Naive thymus-derived CD4-positive, alpha-beta T cell (primary cell): ENCODE measurements at regions not wholly inside any gene's neighbourhood (a gene's known extent, or its start where the extent isn't known, plus 50 kb on each side); places are given as distances from the start of the nearest gene placed in this dataset.

ENCODE experiments used
- ATAC-seq: fragments of 150-1000 bp; cut with Tn5 transposase; 2 replicates; pipeline ENCODE4 v1.10.0; 2021; ENCODE audit warnings: mild to moderate bottlenecking, moderate library complexity
- CTCF ChIA-PET: fragments of 350-600 bp; sonication (Branson Sonifier 250); formaldehyde crosslinking; loops from one replicate; lab custom pipeline; 2021; ENCODE audit warnings: antibody characterized with exemption; lab: Charles Lee
- POLR2A ChIA-PET: fragments of 350-600 bp; sonication (Branson Sonifier 250); formaldehyde crosslinking; loops from one replicate; lab custom pipeline; 2021; ENCODE audit warnings: antibody characterized with exemption, inconsistent platforms; lab: Charles Lee
- DNase-seq, 9 donors: peaks; one replicate each; pipeline versions ENCODE4 v3.0.0 to v3.0.0-alpha.2; 2020 to 2022; ENCODE audit warnings: mixed read lengths in 1 of 9
- H3K27ac ChIP-seq: one replicate; pipeline ENCODE4 v1.7.0; 2013; ENCODE audit warnings: mild to moderate bottlenecking, low read depth, low read length, moderate library complexity
- H3K27me3 ChIP-seq, 2 donors: one replicate each; pipeline ENCODE4 v1.7.0; 2013; ENCODE audit warnings: low read length in 2 of 2, mild to moderate bottlenecking in 2 of 2, moderate library complexity in 2 of 2; ENCODE audit not compliant: control insufficient read depth in 2 of 2, insufficient read depth in 2 of 2
- H3K36me3 ChIP-seq, 3 experiments: 1 replicate in 2 of 3; 2 replicates in 1 of 3; pipeline ENCODE4 v1.7.0; 2013; ENCODE audit warnings: low read length in 3 of 3, mild to moderate bottlenecking in 3 of 3, moderate library complexity in 1 of 3; ENCODE audit not compliant: insufficient read depth in 3 of 3, control insufficient read depth in 2 of 3
- H3K4me1 ChIP-seq, 2 donors: one replicate each; pipeline ENCODE4 v1.7.0; 2013; ENCODE audit warnings: low read length in 2 of 2, mild to moderate bottlenecking in 2 of 2, moderate library complexity in 1 of 2; ENCODE audit not compliant: control insufficient read depth in 2 of 2, insufficient read depth in 2 of 2
- H3K4me3 ChIP-seq: 2 replicates; pipeline ENCODE4 v1.7.0; 2013; ENCODE audit warnings: mild to moderate bottlenecking, low read length
- H3K9me3 ChIP-seq, 3 experiments: 1 replicate in 2 of 3; 2 replicates in 1 of 3; pipeline ENCODE4 v1.7.0; 2013; ENCODE audit warnings: low read length in 3 of 3; ENCODE audit not compliant: control insufficient read depth in 2 of 3
- H3K27ac Mint-ChIP-seq, 9 donors: one replicate each; pipeline ENCODE4 v1.8.0; 2020 to 2022; ENCODE audit warnings: mixed read lengths in 9 of 9, mild to moderate bottlenecking in 8 of 9, moderate library complexity in 5 of 9, inconsistent platforms in 2 of 9
- H3K27me3 Mint-ChIP-seq, 5 donors: one replicate each; pipeline ENCODE4 v1.8.0; 2021 to 2022; ENCODE audit warnings: mixed read lengths in 5 of 5, mild to moderate bottlenecking in 1 of 5
- H3K36me3 Mint-ChIP-seq, 5 donors: one replicate each; pipeline ENCODE4 v1.8.0; 2020 to 2022; ENCODE audit warnings: mixed read lengths in 5 of 5, mild to moderate bottlenecking in 3 of 5, inconsistent platforms in 1 of 5
- H3K4me1 Mint-ChIP-seq, 7 donors: one replicate each; pipeline ENCODE4 v1.8.0; 2020 to 2022; ENCODE audit warnings: mixed read lengths in 7 of 7, mild to moderate bottlenecking in 3 of 7, inconsistent platforms in 1 of 7
- H3K4me3 Mint-ChIP-seq, 10 donors: one replicate each; pipeline ENCODE4 v1.8.0; 2020 to 2022; ENCODE audit warnings: mild to moderate bottlenecking in 10 of 10, mixed read lengths in 10 of 10, moderate library complexity in 6 of 10, inconsistent platforms in 2 of 10
- H3K9me3 Mint-ChIP-seq, 11 donors: one replicate each; pipeline ENCODE4 v1.8.0; 2020 to 2022; ENCODE audit warnings: mixed read lengths in 11 of 11, mild to moderate bottlenecking in 4 of 11, inconsistent platforms in 1 of 11, moderate library complexity in 1 of 11
- intact Hi-C, 2 donors: fragments of 100-400 bp; cut with micrococcal nuclease; formaldehyde crosslinking; loops; one replicate each; pipeline ENCODE4 v1.15.1; 2023

GRCh38 chr1:81420760-81421159 lies 380.0 kb upstream of the ADGRL2 start:
- intact Hi-C loops, result no loop called here
- no peak for ATAC-seq
- no peaks in the 10 kb centered on the region for H3K27me3 ChIP-seq
- H3K4me3 Mint-ChIP-seq, result no peak overlapping the region
- H3K9me3 Mint-ChIP-seq, result peaks cover 0 to 2% (median 0%) of the 10 kb centered on the region in 11 donors
- no peaks in the 10 kb centered on the region for H3K4me1 ChIP-seq
- H3K9me3 ChIP-seq, result no peaks in the 10 kb centered on the region
- H3K36me3 ChIP-seq, result no peaks in the 10 kb centered on the region
- H3K4me1 Mint-ChIP-seq, result no peaks in the 10 kb centered on the region
- H3K36me3 Mint-ChIP-seq, result no peaks in the 10 kb centered on the region
- no peaks in the 10 kb centered on the region for H3K27me3 Mint-ChIP-seq
- H3K4me3 ChIP-seq, result no peak overlapping the region
- H3K27ac ChIP-seq, result no peak overlapping the region
- no peak overlapping the region for H3K27ac Mint-ChIP-seq
- no peak for DNase-seq
- POLR2A ChIA-PET, result no interaction called here
- CTCF ChIA-PET, result no interaction called here

GRCh38 chr1:81414488-81415015 lies 386.2 kb upstream of the ADGRL2 start:
- no peaks in the 10 kb centered on the region for H3K9me3 ChIP-seq
- Mint-ChIP-seq H3K9me3 (no peaks in the 10 kb centered on the region), H3K4me1 (no peaks in the 10 kb centered on the region), H3K27ac (no peak overlapping the region), H3K27me3 (no peaks in the 10 kb centered on the region), H3K36me3 (no peaks in the 10 kb centered on the region), H3K4me3 (no peak overlapping the region)
- ATAC-seq (peak; percentile 54), DNase-seq (peak in 1 of 9 donors; percentile 21)
- intact Hi-C loops, result no loop called here
- H3K4me1 ChIP-seq, result no peaks in the 10 kb centered on the region
- no peak overlapping the region for H3K27ac ChIP-seq
- H3K27me3 ChIP-seq, result no peaks in the 10 kb centered on the region
- no peak overlapping the region for H3K4me3 ChIP-seq
- H3K36me3 ChIP-seq, result no peaks in the 10 kb centered on the region
- CTCF ChIA-PET, result no interaction called here
- POLR2A ChIA-PET, result no interaction called here

- POLR2A ChIA-PET, result no interaction called here
- H3K4me1 Mint-ChIP-seq, result no peaks in the 10 kb centered on the region
- Histone ChIP-seq H3K4me3 (no peak overlapping the region), H3K27ac (no peak overlapping the region), H3K27me3 (no peaks in the 10 kb centered on the region), H3K9me3 (no peaks in the 10 kb centered on the region), H3K4me1 (no peaks in the 10 kb centered on the region), H3K36me3 (no peaks in the 10 kb centered on the region)
- DNase-seq, result no peak
- CTCF ChIA-PET, result no interaction called here
- H3K9me3 Mint-ChIP-seq, result no peaks in the 10 kb centered on the region
- no peaks in the 10 kb centered on the region for H3K36me3 Mint-ChIP-seq
- intact Hi-C loops, result no loop called here
- H3K4me3 Mint-ChIP-seq, result no peak overlapping the region
- no peak for ATAC-seq
- no peak overlapping the region for H3K27ac Mint-ChIP-seq
- H3K27me3 Mint-ChIP-seq, result no peaks in the 10 kb centered on the region
Measured at GRCh38 chr1:81412954-81413353, 387.8 kb upstream of the ADGRL2 start.

- H3K4me3 ChIP-seq, result no peak overlapping the region
- no peak overlapping the region for H3K27ac ChIP-seq
- H3K9me3 ChIP-seq, result no peaks in the 10 kb centered on the region
- no peaks in the 10 kb centered on the region for H3K36me3 ChIP-seq
- H3K9me3 Mint-ChIP-seq, result peaks cover 0 to 6% (median 0%) of the 10 kb centered on the region in 11 donors
- ChIA-PET CTCF (no interaction called here), POLR2A (no interaction called here)
- no peak overlapping the region for H3K27ac Mint-ChIP-seq
- no peaks in the 10 kb centered on the region for H3K27me3 ChIP-seq
- no peak for DNase-seq
- no peaks in the 10 kb centered on the region for H3K4me1 ChIP-seq
- peaks cover 0 to 5% (median 0%) of the 10 kb centered on the region in 7 donors for H3K4me1 Mint-ChIP-seq
- no peak for ATAC-seq
- intact Hi-C loops, result no loop called here
- H3K27me3 Mint-ChIP-seq, result no peaks in the 10 kb centered on the region
- no peak overlapping the region for H3K4me3 Mint-ChIP-seq
- H3K36me3 Mint-ChIP-seq, result no peaks in the 10 kb centered on the region
Measured at GRCh38 chr1:81410941-81411340, 389.8 kb upstream of the ADGRL2 start.

- Mint-ChIP-seq H3K27ac (no peak overlapping the region), H3K4me1 (peaks cover 0 to 5% (median 0%) of the 10 kb centered on the region in 7 donors), H3K27me3 (no peaks in the 10 kb centered on the region), H3K4me3 (no peak overlapping the region), H3K36me3 (no peaks in the 10 kb centered on the region), H3K9me3 (peaks cover 0 to 6% (median 0%) of the 10 kb centered on the region in 11 donors)
- H3K36me3 ChIP-seq, result no peaks in the 10 kb centered on the region
- CTCF ChIA-PET, result no interaction called here
- no peaks in the 10 kb centered on the region for H3K9me3 ChIP-seq
- no peaks in the 10 kb centered on the region for H3K4me1 ChIP-seq
- no peak for ATAC-seq
- intact Hi-C loops, result no loop called here
- DNase-seq, result no peak
- no peak overlapping the region for H3K27ac ChIP-seq
- H3K27me3 ChIP-seq, result no peaks in the 10 kb centered on the region
- no peak overlapping the region for H3K4me3 ChIP-seq
- POLR2A ChIA-PET, result no interaction called here
Measured at GRCh38 chr1:81410351-81410750, 390.4 kb upstream of the ADGRL2 start.

- ATAC-seq, result no peak
- Histone ChIP-seq H3K27ac (no peak overlapping the region), H3K9me3 (no peaks in the 10 kb centered on the region), H3K4me1 (no peaks in the 10 kb centered on the region), H3K4me3 (no peak overlapping the region), H3K36me3 (no peaks in the 10 kb centered on the region), H3K27me3 (no peaks in the 10 kb centered on the region)
- H3K36me3 Mint-ChIP-seq, result no peaks in the 10 kb centered on the region
- no peak for DNase-seq
- H3K9me3 Mint-ChIP-seq, result peaks cover 0 to 6% (median 0%) of the 10 kb centered on the region in 11 donors
- H3K4me1 Mint-ChIP-seq, result peaks cover 0 to 5% (median 0%) of the 10 kb centered on the region in 7 donors
- no peak overlapping the region for H3K4me3 Mint-ChIP-seq
- CTCF ChIA-PET, result no interaction called here
- POLR2A ChIA-PET, result no interaction called here
- no peak overlapping the region for H3K27ac Mint-ChIP-seq
- H3K27me3 Mint-ChIP-seq, result no peaks in the 10 kb centered on the region
- intact Hi-C loops, result no loop called here
Measured at GRCh38 chr1:81409780-81410274, 390.9 kb upstream of the ADGRL2 start.

GRCh38 chr1:81409262-81409661 lies 391.5 kb upstream of the ADGRL2 start:
- peaks cover 0 to 6% (median 0%) of the 10 kb centered on the region in 11 donors for H3K9me3 Mint-ChIP-seq
- H3K36me3 Mint-ChIP-seq, result no peaks in the 10 kb centered on the region
- ChIA-PET POLR2A (interaction anchor here (0.6 kb wide), 1 partner anchor 13 kb away, joined by 3 read pairs; no protein-coding TSS in a partner anchor), CTCF (no interaction called here)
- H3K4me3 Mint-ChIP-seq, result no peak overlapping the region
- H3K36me3 ChIP-seq, result no peaks in the 10 kb centered on the region
- no peaks in the 10 kb centered on the region for H3K27me3 ChIP-seq
- ATAC-seq (no peak), DNase-seq (no peak)
- H3K27ac ChIP-seq, result no peak overlapping the region
- no peaks in the 10 kb centered on the region for H3K4me1 ChIP-seq
- H3K4me3 ChIP-seq, result no peak overlapping the region
- intact Hi-C loops, result no loop called here
- peaks cover 0 to 5% (median 0%) of the 10 kb centered on the region in 7 donors for H3K4me1 Mint-ChIP-seq
- no peaks in the 10 kb centered on the region for H3K9me3 ChIP-seq
- no peak overlapping the region for H3K27ac Mint-ChIP-seq
- no peaks in the 10 kb centered on the region for H3K27me3 Mint-ChIP-seq
